Left cardiac atrium (tissue), 4 donors: ENCODE measurements at regions not wholly inside any gene's neighbourhood (a gene's known extent, or its start where the extent isn't known, plus 50 kb on each side); places are given as distances from the start of the nearest gene placed in this dataset.
"Not testable (repeated sequence)": the region's sequence is repeated elsewhere in the genome, so short reads cannot be mapped to it uniquely, and the experiment has no call there.

Experiments used
- ATAC-seq, 2 donors: fragments of 200-7000 bp; cut with Tn5 transposase; one replicate each; pipeline ENCODE4 v1.9.1; 2020; ENCODE audit warnings: mild to moderate bottlenecking in 2 of 2, moderate library complexity in 2 of 2
- DNase-seq: peaks from one replicate; pipeline ENCODE4 v3.0.0-alpha.2; 2020
- intact Hi-C, 2 donors: fragments of 100-400 bp; cut with DNase I; formaldehyde crosslinking; loops; one replicate each; pipeline versions ENCODE4 v1.14.1 to v1.15.1; 2022 to 2023
- donor health status: DM: no; HTN: yes; CAD: no.
- donor health status: DM: no; HTN: yes; CAD: no; lungs with severe emphysema.
- donor health status: DM: yes; HTN: yes; CAD: no.
- donor health status: Dilated cardiomyopathy.

- intact Hi-C loops, DNase-seq, ATAC-seq: not testable (repeated sequence)
Measured at GRCh38 chr2:176922545-176922944, 290.0 kb upstream of the HNRNPA3 start.

- ATAC-seq: no peak
- DNase-seq: no peak
- intact Hi-C loops: no loop called here
Measured at GRCh38 chr2:176923205-176923604, 289.4 kb upstream of the HNRNPA3 start.

GRCh38 chr2:176924909-176925534 lies 287.6 kb upstream of the HNRNPA3 start:
- intact Hi-C loops: no loop called here
- ATAC-seq (no peak), DNase-seq (no peak)

GRCh38 chr2:176926453-176926852 lies 286.1 kb upstream of the HNRNPA3 start:
- ATAC-seq: no peak
- intact Hi-C loops: no loop called here
- DNase-seq: no peak

GRCh38 chr2:176929387-176929786 lies 283.2 kb upstream of the HNRNPA3 start:
- intact Hi-C loops, DNase-seq, ATAC-seq: not testable (repeated sequence)

- ATAC-seq: no peak
- no peak for DNase-seq
- intact Hi-C loops: no loop called here
Measured at GRCh38 chr2:176931588-176932563, 280.7 kb upstream of the HNRNPA3 start.

GRCh38 chr2:176934131-176934530 lies 278.5 kb upstream of the HNRNPA3 start:
- ATAC-seq (no peak), DNase-seq (no peak)
- intact Hi-C loops: no loop called here

GRCh38 chr2:176934869-176935415 lies 277.7 kb upstream of the HNRNPA3 start:
- ATAC-seq (no peak), DNase-seq (no peak)
- intact Hi-C loops: no loop called here

- intact Hi-C loops: no loop called here
- no peak for ATAC-seq
Measured at GRCh38 chr2:176935543-176936102, 277.0 kb upstream of the HNRNPA3 start.

GRCh38 chr2:176936410-176936809 lies 276.2 kb upstream of the HNRNPA3 start:
- ATAC-seq (no peak), DNase-seq (no peak)
- intact Hi-C loops: no loop called here

More at GRCh38 chr2:176935543-176936102, 277.0 kb upstream of the HNRNPA3 start:
- no peak for DNase-seq

- DNase-seq (no peak), ATAC-seq (no peak)
- intact Hi-C loops: no loop called here
Measured at GRCh38 chr2:176944998-176945397, 267.6 kb upstream of the HNRNPA3 start.

GRCh38 chr2:176947754-176948153 lies 264.8 kb upstream of the HNRNPA3 start:
- DNase-seq (no peak), ATAC-seq (no peak)
- intact Hi-C loops: no loop called here

- DNase-seq, intact Hi-C loops, ATAC-seq: not testable (repeated sequence)
Measured at GRCh38 chr2:176951218-176951617, 261.4 kb upstream of the HNRNPA3 start.

- intact Hi-C loops: no loop called here
- no peak for ATAC-seq
Measured at GRCh38 chr2:176956791-176957190, 255.8 kb upstream of the HNRNPA3 start.

GRCh38 chr2:176959614-176960013 lies 253.0 kb upstream of the HNRNPA3 start:
- intact Hi-C loops: no loop called here
- DNase-seq: no peak
- ATAC-seq: no peak

More at GRCh38 chr2:176956791-176957190, 255.8 kb upstream of the HNRNPA3 start:
- no peak for DNase-seq

- intact Hi-C loops: no loop called here
- no peak for ATAC-seq
- no peak for DNase-seq
Measured at GRCh38 chr2:176960061-176960460, 252.5 kb upstream of the HNRNPA3 start.

GRCh38 chr2:176960736-176961520 lies 251.7 kb upstream of the HNRNPA3 start:
- ATAC-seq (no peak), DNase-seq (no peak)
- intact Hi-C loops: no loop called here

- intact Hi-C loops: no loop called here
- ATAC-seq (no peak), DNase-seq (no peak)
Measured at GRCh38 chr2:176961775-176962619, 250.6 kb upstream of the HNRNPA3 start.
